Upper lobe of left lung (tissue), 6 donors: ENCODE measurements at regions not wholly inside any gene's neighbourhood (a gene's known extent, or its start where the extent isn't known, plus 50 kb on each side); places are given as distances from the start of the nearest gene placed in this dataset.

ENCODE experiments used
- ATAC-seq, 2 donors: fragments of 200-7000 bp; cut with Tn5 transposase; one replicate each; pipeline ENCODE4 v1.9.1; 2022; ENCODE audit warnings: mild to moderate bottlenecking in 2 of 2, moderate library complexity in 2 of 2; ENCODE audit not compliant: low FRiP score in 2 of 2
- DNase-seq, 2 donors: peaks; one replicate each; pipeline ENCODE4 v3.0.0-alpha.2; 2019 to 2020
- H3K27ac ChIP-seq, 4 donors: fragments of 200-600 bp; sonication (generic); one replicate each; pipeline ENCODE4 v1.5.1; 2016 to 2019
- H3K27me3 ChIP-seq, 4 donors: fragments of 200-600 bp; sonication (generic); one replicate each; pipeline ENCODE4 v1.5.1; 2017 to 2019
- H3K36me3 ChIP-seq, 4 donors: fragments of 200-600 bp; sonication (generic); one replicate each; pipeline ENCODE4 v1.5.1; 2016 to 2019
- H3K4me1 ChIP-seq, 4 donors: fragments of 200-600 bp; sonication (generic); one replicate each; pipeline ENCODE4 v1.5.1; 2018 to 2019
- H3K4me3 ChIP-seq, 4 donors: fragments of 200-600 bp; sonication (generic); one replicate each; pipeline ENCODE4 v1.5.1; 2017 to 2019; ENCODE audit warnings: mild to moderate bottlenecking in 2 of 4, moderate library complexity in 1 of 4
- H3K9me3 ChIP-seq, 4 donors: fragments of 200-600 bp; sonication (generic); one replicate each; pipeline ENCODE4 v1.5.1; 2018 to 2019
- CTCF ChIP-seq, 6 experiments: fragments of 450-650 bp in 4 of 6; fragments of 200-600 bp in 2 of 6; sonication (generic) in 2 of 6; IDR thresholded peaks; one replicate each; pipeline ENCODE4 v1.5.1; 2016 to 2019; ENCODE audit warnings: antibody characterized with exemption in 6 of 6
- EP300 ChIP-seq, 4 donors: sonication (generic); formaldehyde crosslinking; IDR thresholded peaks; one replicate each; pipeline ENCODE4 v1.5.1; 2017; ENCODE audit warnings: antibody characterized with exemption in 4 of 4, control low read depth in 2 of 4
- POLR2A ChIP-seq, 4 donors: fragments of 450-650 bp; IDR thresholded peaks; one replicate each; pipeline ENCODE4 v1.5.1; 2016 to 2017; ENCODE audit warnings: antibody characterized with exemption in 4 of 4, mild to moderate bottlenecking in 2 of 4
- POLR2AphosphoS5 ChIP-seq, 2 donors: sonication (generic); formaldehyde crosslinking; IDR thresholded peaks; one replicate each; pipeline ENCODE4 v1.5.1; 2017; ENCODE audit warnings: antibody characterized with exemption in 2 of 2
- WGBS, 2 donors: methylation state at CpG; one replicate each; pipeline ENCODE4 v1.1.5; 2017 to 2018; 5-methylcytosine and 5-hydroxymethylcytosine counted together
- donor health status: DM: no; HTN: no; CAD: no; lungs with moderate emphysema.
- donor health status: DM: no; HTN: yes; CAD: no; lungs with severe emphysema.

GRCh38 chr17:6356562-6356961 lies 78.4 kb downstream of the AIPL1 start:
- H3K4me3 ChIP-seq, result no peak overlapping the region
- no peaks in the 10 kb centered on the region for H3K36me3 ChIP-seq
- DNase-seq, result no peak
- peaks cover 0 to 3% (median 0%) of the 10 kb centered on the region in 4 donors for H3K4me1 ChIP-seq
- no peak for ATAC-seq
- no peaks in the 10 kb centered on the region for H3K9me3 ChIP-seq
- WGBS, 2 donors, result 67 to 80% methylated on average over 4 of the region's 4 CpGs
- TF ChIP-seq POLR2A (IDR thresholded peaks at IDR 0.05) (no peak), CTCF (IDR thresholded peaks at IDR 0.05) (no peak), POLR2AphosphoS5 (IDR thresholded peaks at IDR 0.05) (no peak), EP300 (IDR thresholded peaks at IDR 0.05) (no peak)
- no peaks in the 10 kb centered on the region for H3K27me3 ChIP-seq
- no peak overlapping the region for H3K27ac ChIP-seq

GRCh38 chr17:6355196-6355595 lies 79.7 kb downstream of the AIPL1 start:
- 62 to 96% methylated on average over 3 of the region's 3 CpGs for WGBS, 2 donors

GRCh38 chr17:6352801-6353560 lies 81.9 kb downstream of the AIPL1 start:
- no peaks in the 10 kb centered on the region for H3K9me3 ChIP-seq
- H3K4me3 ChIP-seq, result no peak overlapping the region
- WGBS, 2 donors, result 82 to 83% methylated on average over 6 of the region's 6 CpGs
- TF ChIP-seq CTCF (IDR thresholded peaks at IDR 0.05) (no peak), POLR2A (IDR thresholded peaks at IDR 0.05) (no peak), POLR2AphosphoS5 (IDR thresholded peaks at IDR 0.05) (no peak), EP300 (IDR thresholded peaks at IDR 0.05) (no peak)
- H3K36me3 ChIP-seq, result no peaks in the 10 kb centered on the region
- ATAC-seq (no peak), DNase-seq (no peak)
- H3K27me3 ChIP-seq, result no peaks in the 10 kb centered on the region
- H3K4me1 ChIP-seq, result no peaks in the 10 kb centered on the region
- H3K27ac ChIP-seq, result no peak overlapping the region

More at GRCh38 chr17:6355196-6355595, 79.7 kb downstream of the AIPL1 start:
- no peaks in the 10 kb centered on the region for H3K9me3 ChIP-seq
- no peak overlapping the region for H3K4me3 ChIP-seq
- DNase-seq, result no peak
- H3K27me3 ChIP-seq, result no peaks in the 10 kb centered on the region
- TF ChIP-seq CTCF (IDR thresholded peaks at IDR 0.05) (no peak), EP300 (IDR thresholded peaks at IDR 0.05) (no peak), POLR2A (IDR thresholded peaks at IDR 0.05) (no peak), POLR2AphosphoS5 (IDR thresholded peaks at IDR 0.05) (no peak)
- no peak for ATAC-seq
- no peaks in the 10 kb centered on the region for H3K4me1 ChIP-seq
- no peak overlapping the region for H3K27ac ChIP-seq
- H3K36me3 ChIP-seq, result no peaks in the 10 kb centered on the region

GRCh38 chr17:6352016-6352415 lies 82.9 kb downstream of the AIPL1 start:
- DNase-seq, result no peak
- no peak for ATAC-seq
- TF ChIP-seq CTCF (IDR thresholded peaks at IDR 0.05) (no peak), POLR2AphosphoS5 (IDR thresholded peaks at IDR 0.05) (no peak), EP300 (IDR thresholded peaks at IDR 0.05) (no peak), POLR2A (IDR thresholded peaks at IDR 0.05) (no peak)
- Histone ChIP-seq H3K36me3 (no peaks in the 10 kb centered on the region), H3K27ac (no peak overlapping the region), H3K27me3 (no peaks in the 10 kb centered on the region), H3K4me1 (no peaks in the 10 kb centered on the region), H3K9me3 (no peaks in the 10 kb centered on the region), H3K4me3 (no peak overlapping the region)
- WGBS, 2 donors, result 89 to 91% methylated on average over 3 of the region's 3 CpGs

DNA sequence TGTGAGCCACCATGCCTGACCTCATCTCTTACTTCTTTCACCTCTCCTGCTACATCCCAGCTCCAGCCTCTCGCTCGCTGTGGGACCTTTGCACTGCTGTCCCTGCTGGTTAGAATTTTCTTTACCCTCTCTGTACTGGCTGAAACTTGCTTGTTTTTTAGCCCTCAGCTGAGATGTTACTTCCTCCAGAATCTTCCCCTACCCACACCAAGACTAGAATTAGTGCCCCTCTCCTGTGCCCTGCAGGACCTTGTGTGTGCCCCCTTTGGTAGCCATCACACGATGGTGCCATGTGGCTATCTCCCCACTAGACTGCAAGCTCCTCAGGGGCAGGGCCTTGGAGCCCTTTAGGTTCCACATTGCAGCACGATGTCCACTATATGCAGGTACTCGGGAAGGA lies 84.1 kb downstream of the AIPL1 start:
- Histone ChIP-seq H3K4me3 (no peak overlapping the region), H3K27me3 (no peaks in the 10 kb centered on the region), H3K36me3 (no peaks in the 10 kb centered on the region), H3K9me3 (no peaks in the 10 kb centered on the region), H3K4me1 (no peaks in the 10 kb centered on the region), H3K27ac (no peak overlapping the region)
- ATAC-seq (no peak), DNase-seq (no peak)
- TF ChIP-seq POLR2A (IDR thresholded peaks at IDR 0.05) (no peak), POLR2AphosphoS5 (IDR thresholded peaks at IDR 0.05) (no peak), EP300 (IDR thresholded peaks at IDR 0.05) (no peak), CTCF (IDR thresholded peaks at IDR 0.05) (no peak)
- 83 to 93% methylated on average over 5 of the region's 5 CpGs for WGBS, 2 donors
